ENCODE measurements at regions not wholly inside any gene's neighbourhood (a gene's known extent, or its start where the extent isn't known, plus 50 kb on each side); places are given as distances from the start of the nearest gene placed in this dataset.

GRCh38 chr5:98474782-98475181, 298.7 kb upstream of the RGMB start:
- no peak for ATAC-seq (ENCODE audit: insufficient read depth, low FRiP score)
- 67 to 76% methylated on average over 3 of the region's 3 CpGs for WGBS, 2 donors
- no peaks in the 10 kb centered on the region for H3K9me3 ChIP-seq (ENCODE audit: control insufficient read depth in 4 of 4, insufficient read depth in 3 of 4, low read length in 3 of 4)
- H3K27ac ChIP-seq (ENCODE audit: low read depth in 1 of 2, low read length in 1 of 2): no peak overlapping the region
- H3K36me3 ChIP-seq (ENCODE audit: control insufficient read depth in 4 of 4, insufficient read depth in 4 of 4, low read length in 4 of 4): no peaks in the 10 kb centered on the region
- no peak overlapping the region for H3K9ac ChIP-seq (ENCODE audit: insufficient read depth in 1 of 2, low read length in 2 of 2)
- H3K4me3 ChIP-seq: no peak overlapping the region
- H3K4me1 ChIP-seq (ENCODE audit: control insufficient read depth in 5 of 5, insufficient read depth in 5 of 5, low read length in 5 of 5): no peaks in the 10 kb centered on the region
- TF ChIP-seq, protein P1, sequence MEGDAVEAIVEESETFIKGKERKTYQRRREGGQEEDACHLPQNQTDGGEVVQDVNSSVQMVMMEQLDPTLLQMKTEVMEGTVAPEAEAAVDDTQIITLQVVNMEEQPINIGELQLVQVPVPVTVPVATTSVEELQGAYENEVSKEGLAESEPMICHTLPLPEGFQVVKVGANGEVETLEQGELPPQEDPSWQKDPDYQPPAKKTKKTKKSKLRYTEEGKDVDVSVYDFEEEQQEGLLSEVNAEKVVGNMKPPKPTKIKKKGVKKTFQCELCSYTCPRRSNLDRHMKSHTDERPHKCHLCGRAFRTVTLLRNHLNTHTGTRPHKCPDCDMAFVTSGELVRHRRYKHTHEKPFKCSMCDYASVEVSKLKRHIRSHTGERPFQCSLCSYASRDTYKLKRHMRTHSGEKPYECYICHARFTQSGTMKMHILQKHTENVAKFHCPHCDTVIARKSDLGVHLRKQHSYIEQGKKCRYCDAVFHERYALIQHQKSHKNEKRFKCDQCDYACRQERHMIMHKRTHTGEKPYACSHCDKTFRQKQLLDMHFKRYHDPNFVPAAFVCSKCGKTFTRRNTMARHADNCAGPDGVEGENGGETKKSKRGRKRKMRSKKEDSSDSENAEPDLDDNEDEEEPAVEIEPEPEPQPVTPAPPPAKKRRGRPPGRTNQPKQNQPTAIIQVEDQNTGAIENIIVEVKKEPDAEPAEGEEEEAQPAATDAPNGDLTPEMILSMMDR (IDR thresholded peaks at IDR 0.05; ENCODE audit: control extremely low read depth, extremely low read depth): no peak
- peak in 1 of 3 donors; percentile 22 for DNase-seq
- no peaks in the 10 kb centered on the region for H3K27me3 ChIP-seq (ENCODE audit: control insufficient read depth in 3 of 3, insufficient read depth in 3 of 3, low read length in 2 of 3)

GRCh38 chr5:98482321-98483300, 290.9 kb upstream of the RGMB start:
- no peak overlapping the region for H3K4me3 ChIP-seq
- H3K9ac ChIP-seq (ENCODE audit: insufficient read depth in 1 of 2, low read length in 2 of 2): no peak overlapping the region
- H3K27me3 ChIP-seq (ENCODE audit: control insufficient read depth in 3 of 3, insufficient read depth in 3 of 3, low read length in 2 of 3): no peaks in the 10 kb centered on the region
- H3K4me1 ChIP-seq (ENCODE audit: control insufficient read depth in 5 of 5, insufficient read depth in 5 of 5, low read length in 5 of 5): no peaks in the 10 kb centered on the region
- H3K9me3 ChIP-seq (ENCODE audit: control insufficient read depth in 4 of 4, insufficient read depth in 3 of 4, low read length in 3 of 4): no peaks in the 10 kb centered on the region
- WGBS, 2 donors: 74 to 75% methylated on average over 3 of the region's 3 CpGs
- TF ChIP-seq, protein P1 (IDR thresholded peaks at IDR 0.05; ENCODE audit: control extremely low read depth, extremely low read depth): no peak
- no peak for DNase-seq
- H3K36me3 ChIP-seq (ENCODE audit: control insufficient read depth in 4 of 4, insufficient read depth in 4 of 4, low read length in 4 of 4): no peaks in the 10 kb centered on the region
- no peak overlapping the region for H3K27ac ChIP-seq (ENCODE audit: low read depth in 1 of 2, low read length in 1 of 2)
- ATAC-seq (ENCODE audit: insufficient read depth, low FRiP score): no peak

- ATAC-seq (ENCODE audit: insufficient read depth, low FRiP score) (no peak), DNase-seq (no peak)
- H3K4me3 ChIP-seq: no peak overlapping the region
- no peak overlapping the region for H3K9ac ChIP-seq (ENCODE audit: insufficient read depth in 1 of 2, low read length in 2 of 2)
- no peak overlapping the region for H3K27ac ChIP-seq (ENCODE audit: low read depth in 1 of 2, low read length in 1 of 2)
- no peaks in the 10 kb centered on the region for H3K4me1 ChIP-seq (ENCODE audit: control insufficient read depth in 5 of 5, insufficient read depth in 5 of 5, low read length in 5 of 5)
- WGBS, 2 donors: 79 to 80% methylated on average over 1 of the region's 1 CpG
- no peaks in the 10 kb centered on the region for H3K27me3 ChIP-seq (ENCODE audit: control insufficient read depth in 3 of 3, insufficient read depth in 3 of 3, low read length in 2 of 3)
- no peaks in the 10 kb centered on the region for H3K36me3 ChIP-seq (ENCODE audit: control insufficient read depth in 4 of 4, insufficient read depth in 4 of 4, low read length in 4 of 4)
- H3K9me3 ChIP-seq (ENCODE audit: control insufficient read depth in 4 of 4, insufficient read depth in 3 of 4, low read length in 3 of 4): no peaks in the 10 kb centered on the region
- TF ChIP-seq, protein P1 (IDR thresholded peaks at IDR 0.05; ENCODE audit: control extremely low read depth, extremely low read depth): no peak
Measured at GRCh38 chr5:98483301-98483685, 290.2 kb upstream of the RGMB start.

Measured in lung (tissue), 11 donors.